ENCODE measurements at regions not wholly inside any gene's neighbourhood (a gene's known extent, or its start where the extent isn't known, plus 50 kb on each side); places are given as distances from the start of the nearest gene placed in this dataset.

DNA sequence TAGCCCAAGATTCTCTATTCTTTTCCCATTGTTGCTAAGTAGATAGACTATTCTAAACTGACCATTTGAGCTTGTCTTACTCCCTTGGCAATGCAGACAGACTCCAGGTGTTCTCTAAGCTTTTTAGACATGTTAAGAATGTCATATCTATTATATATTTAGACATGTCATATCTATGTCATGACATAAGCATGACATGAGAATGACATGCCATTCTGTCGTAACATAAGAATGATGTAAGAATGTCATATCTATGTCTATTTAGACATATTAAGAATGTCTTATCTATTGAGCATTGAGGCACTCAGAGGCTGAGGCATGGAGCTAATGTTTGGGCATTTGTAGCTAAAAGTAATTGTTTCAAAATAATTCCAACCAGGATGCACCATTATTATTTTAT lies 277.3 kb upstream of the ATP2B1 start:
- DNase-seq (no peak), ATAC-seq (no peak)
- Histone ChIP-seq H3K4me1 (no peaks in the 10 kb centered on the region), H3K9me3 (no peaks in the 10 kb centered on the region), H3K27me3 (no peaks in the 10 kb centered on the region), H3K27ac (no peak overlapping the region), H3K36me3 (no peaks in the 10 kb centered on the region), H3K4me3 (no peak overlapping the region)
- TF ChIP-seq, protein P1, sequence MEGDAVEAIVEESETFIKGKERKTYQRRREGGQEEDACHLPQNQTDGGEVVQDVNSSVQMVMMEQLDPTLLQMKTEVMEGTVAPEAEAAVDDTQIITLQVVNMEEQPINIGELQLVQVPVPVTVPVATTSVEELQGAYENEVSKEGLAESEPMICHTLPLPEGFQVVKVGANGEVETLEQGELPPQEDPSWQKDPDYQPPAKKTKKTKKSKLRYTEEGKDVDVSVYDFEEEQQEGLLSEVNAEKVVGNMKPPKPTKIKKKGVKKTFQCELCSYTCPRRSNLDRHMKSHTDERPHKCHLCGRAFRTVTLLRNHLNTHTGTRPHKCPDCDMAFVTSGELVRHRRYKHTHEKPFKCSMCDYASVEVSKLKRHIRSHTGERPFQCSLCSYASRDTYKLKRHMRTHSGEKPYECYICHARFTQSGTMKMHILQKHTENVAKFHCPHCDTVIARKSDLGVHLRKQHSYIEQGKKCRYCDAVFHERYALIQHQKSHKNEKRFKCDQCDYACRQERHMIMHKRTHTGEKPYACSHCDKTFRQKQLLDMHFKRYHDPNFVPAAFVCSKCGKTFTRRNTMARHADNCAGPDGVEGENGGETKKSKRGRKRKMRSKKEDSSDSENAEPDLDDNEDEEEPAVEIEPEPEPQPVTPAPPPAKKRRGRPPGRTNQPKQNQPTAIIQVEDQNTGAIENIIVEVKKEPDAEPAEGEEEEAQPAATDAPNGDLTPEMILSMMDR (IDR thresholded peaks at IDR 0.05): no peak
- intact Hi-C loops (cut with DNase I): no loop called here

DNA sequence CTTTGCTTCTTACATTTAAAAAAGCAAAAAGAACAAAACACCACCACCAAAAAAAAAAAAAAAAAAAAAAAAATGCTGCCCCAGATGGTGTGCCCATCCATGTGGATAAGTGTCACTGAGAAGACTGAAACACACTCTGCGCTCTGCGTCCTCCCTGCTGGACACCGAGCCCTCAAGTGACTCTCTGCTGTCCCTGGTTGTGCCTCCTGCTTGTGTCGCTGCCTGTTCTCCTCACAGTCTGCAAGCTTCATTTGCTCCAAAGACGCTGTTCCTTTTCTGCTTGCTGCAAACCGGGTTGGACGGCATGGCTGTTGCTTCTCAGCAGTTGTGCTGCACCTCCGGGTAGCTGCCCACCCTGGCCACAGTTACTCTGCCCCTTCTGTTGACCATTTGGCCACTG lies 276.2 kb upstream of the ATP2B1 start:
- TF ChIP-seq, protein P1 (IDR thresholded peaks at IDR 0.05): no peak
- DNase-seq: peak in 1 of 4 donors; percentile 53
- Histone ChIP-seq H3K27me3 (no peaks in the 10 kb centered on the region), H3K4me1 (no peaks in the 10 kb centered on the region), H3K9me3 (no peaks in the 10 kb centered on the region), H3K36me3 (no peaks in the 10 kb centered on the region), H3K4me3 (no peak overlapping the region), H3K27ac (no peak overlapping the region)
- no peak for ATAC-seq
- intact Hi-C loops (cut with DNase I): no loop called here

DNA sequence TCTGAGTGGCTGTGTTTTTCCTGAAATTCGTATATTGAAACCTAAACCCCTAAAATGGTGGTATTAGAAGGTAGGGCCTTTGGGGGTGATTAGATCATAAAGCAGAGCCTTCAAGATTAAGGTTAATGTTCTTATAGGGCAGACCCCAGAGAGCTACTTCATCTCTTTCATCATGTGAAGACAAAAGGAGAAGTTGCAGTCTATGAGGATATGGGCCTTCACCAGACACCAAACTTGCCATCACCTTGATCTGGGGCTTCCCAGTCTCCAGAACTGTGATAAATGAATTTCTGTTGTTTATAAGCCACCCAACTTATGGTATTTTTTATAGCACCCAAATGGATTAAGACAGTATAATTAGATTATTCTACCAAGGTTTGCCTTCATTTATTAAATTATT lies 275.0 kb upstream of the ATP2B1 start:
- TF ChIP-seq, protein P1 (IDR thresholded peaks at IDR 0.05): no peak
- ATAC-seq: no peak

GRCh38 chr12:89980236-89980635 lies 271.6 kb upstream of the ATP2B1 start:
- H3K4me1 ChIP-seq: no peaks in the 10 kb centered on the region
- no peaks in the 10 kb centered on the region for H3K9me3 ChIP-seq
- DNase-seq: peak in 1 of 4 donors; percentile 49
- H3K36me3 ChIP-seq: no peaks in the 10 kb centered on the region
- TF ChIP-seq, protein P1 (IDR thresholded peaks at IDR 0.05): no peak
- H3K27ac ChIP-seq: peak overlapping the region; percentile 24 to 50
- H3K4me3 ChIP-seq: no peak overlapping the region
- no peaks in the 10 kb centered on the region for H3K27me3 ChIP-seq
- peak; percentile 87 for ATAC-seq
- intact Hi-C loops (cut with DNase I): no loop called here

More for the DNA sequence above, 275.0 kb upstream of the ATP2B1 start:
- H3K4me3 ChIP-seq: no peak overlapping the region
- intact Hi-C loops (cut with DNase I): no loop called here
- no peaks in the 10 kb centered on the region for H3K36me3 ChIP-seq
- no peak for DNase-seq
- H3K9me3 ChIP-seq: no peaks in the 10 kb centered on the region
- no peaks in the 10 kb centered on the region for H3K4me1 ChIP-seq
- H3K27me3 ChIP-seq: no peaks in the 10 kb centered on the region
- no peak overlapping the region for H3K27ac ChIP-seq

DNA sequence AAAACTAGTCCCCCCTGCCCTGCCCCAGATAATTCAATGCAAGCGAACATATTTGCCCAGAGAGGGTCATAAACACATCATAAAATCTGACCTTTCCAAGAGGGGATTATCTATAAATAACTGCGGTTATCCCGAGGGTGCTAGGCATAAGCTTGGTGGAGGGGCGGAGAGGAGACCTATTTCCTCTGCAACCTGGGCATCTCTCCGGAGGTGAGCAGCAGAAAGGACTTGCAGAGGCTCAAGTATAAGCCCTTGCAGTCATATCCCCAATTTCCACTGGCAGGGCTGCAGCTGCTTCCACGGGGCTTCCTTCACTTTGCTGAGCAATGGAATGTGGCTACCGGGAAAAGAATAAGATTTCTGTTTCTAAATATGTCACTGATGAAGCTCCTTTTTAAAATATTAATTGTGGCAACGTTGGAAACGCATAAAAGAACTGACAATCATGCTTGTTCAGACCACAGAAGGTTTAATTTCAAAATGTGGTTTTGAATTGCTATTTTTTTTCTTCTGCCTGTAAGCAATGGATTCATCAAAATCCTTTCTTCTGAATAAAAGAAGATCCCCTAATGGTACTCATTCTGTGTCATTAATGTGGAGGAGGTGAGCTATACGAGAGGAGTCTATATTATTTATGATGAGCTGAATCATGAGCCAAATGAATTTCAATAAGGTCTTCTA lies 268.9 kb upstream of the ATP2B1 start:
- H3K27ac ChIP-seq: no peak overlapping the region
- intact Hi-C loops (cut with DNase I): no loop called here
- no peaks in the 10 kb centered on the region for H3K9me3 ChIP-seq
- no peak for DNase-seq
- H3K4me3 ChIP-seq: no peak overlapping the region
- no peaks in the 10 kb centered on the region for H3K27me3 ChIP-seq
- H3K36me3 ChIP-seq: no peaks in the 10 kb centered on the region
- TF ChIP-seq, protein P1 (IDR thresholded peaks at IDR 0.05): no peak
- ATAC-seq: no peak
- H3K4me1 ChIP-seq: no peaks in the 10 kb centered on the region

Measured in left lung (tissue), 4 donors.